Neuronal stem cell (in vitro differentiated cells): ENCODE measurements at regions not wholly inside any gene's neighbourhood (a gene's known extent, or its start where the extent isn't known, plus 50 kb on each side); places are given as distances from the start of the nearest gene placed in this dataset.
A peak's percentile ranks its signal among the peaks of the same experiment; 100 is the strongest.

Experiments used
- DNase-seq: peaks from one replicate; pipeline ENCODE4 v3.0.0-alpha.2; 2013; ENCODE audit warnings: low spot score
- H2AFZ ChIP-seq: one replicate; pipeline ENCODE4 v1.6.1; 2013; ENCODE audit warnings: mild to moderate bottlenecking, low read length, inconsistent platforms
- H2AK5ac ChIP-seq: 2 replicates; pipeline ENCODE4 v1.6.1; 2013; ENCODE audit warnings: low read depth, mild to moderate bottlenecking, inconsistent platforms, low read length, moderate library complexity, mixed read lengths
- H2BK120ac ChIP-seq: 2 replicates; pipeline ENCODE4 v1.6.1; 2013; ENCODE audit warnings: low read depth, mild to moderate bottlenecking, inconsistent platforms, low read length, moderate library complexity, mixed read lengths
- H2BK12ac ChIP-seq: one replicate; pipeline ENCODE4 v1.6.1; 2013; ENCODE audit warnings: low read length, inconsistent platforms
- H2BK15ac ChIP-seq: 2 replicates; pipeline ENCODE4 v1.6.1; 2013; ENCODE audit warnings: mild to moderate bottlenecking, low read length, inconsistent platforms, mixed read lengths
- H2BK5ac ChIP-seq: one replicate; pipeline ENCODE4 v1.6.1; 2013; ENCODE audit warnings: inconsistent platforms, mild to moderate bottlenecking, low read length, moderate library complexity
- H3K14ac ChIP-seq: one replicate; pipeline ENCODE4 v1.6.1; 2013; ENCODE audit warnings: low read length, inconsistent platforms
- H3K18ac ChIP-seq: 2 replicates; pipeline ENCODE4 v1.6.1; 2013; ENCODE audit warnings: low read length, inconsistent platforms
- H3K23ac ChIP-seq: 2 replicates; pipeline ENCODE4 v1.6.1; 2013; ENCODE audit warnings: low read depth, mild to moderate bottlenecking, mixed read lengths, low read length, inconsistent platforms; ENCODE audit not compliant: poor library complexity
- H3K27ac ChIP-seq: replicated peaks from 3 replicates; pipeline ENCODE4 v1.5.1; 2013; ENCODE audit warnings: low read length, inconsistent platforms
- H3K27me3 ChIP-seq, 3 experiments: 2 replicates each; pipeline ENCODE4 v1.6.1; 2013; ENCODE audit warnings: low read length in 3 of 3, mild to moderate bottlenecking in 2 of 3, inconsistent platforms in 1 of 3, low read depth in 1 of 3, mixed read lengths in 1 of 3, moderate library complexity in 1 of 3; ENCODE audit not compliant: control insufficient read depth in 3 of 3, insufficient read depth in 3 of 3
- H3K36me3 ChIP-seq, 2 donors: replicated peaks in 1 of 2; 2 replicates each; pipeline ENCODE4 v1.6.1; 2013; ENCODE audit warnings: low read length in 2 of 2; ENCODE audit not compliant: control insufficient read depth in 2 of 2, insufficient read depth in 2 of 2
- H3K4ac ChIP-seq: 2 replicates; pipeline ENCODE4 v1.6.1; 2013; ENCODE audit warnings: inconsistent platforms, mild to moderate bottlenecking, low read length, moderate library complexity
- H3K4me1 ChIP-seq, 2 donors: 1 replicate in 1 of 2; 2 replicates in 1 of 2; pipeline ENCODE4 v1.6.1; 2013; ENCODE audit warnings: low read length in 2 of 2, low read depth in 1 of 2; ENCODE audit not compliant: control insufficient read depth in 2 of 2, insufficient read depth in 1 of 2
- H3K4me2 ChIP-seq: one replicate; pipeline ENCODE4 v1.6.1; 2013; ENCODE audit warnings: mild to moderate bottlenecking, low read length, inconsistent platforms; ENCODE audit not compliant: insufficient read depth, poor library complexity, severe bottlenecking
- H3K4me3 ChIP-seq, 2 donors: 2 replicates each; pipeline ENCODE4 v1.5.1; 2013; ENCODE audit warnings: low read length in 2 of 2, mild to moderate bottlenecking in 2 of 2, inconsistent platforms in 1 of 2, moderate library complexity in 1 of 2
- H3K79me1 ChIP-seq: one replicate; pipeline ENCODE4 v1.6.1; 2013; ENCODE audit warnings: low read depth, mild to moderate bottlenecking, inconsistent platforms, low read length, moderate library complexity
- H3K9ac ChIP-seq: one replicate; pipeline ENCODE4 v1.6.1; 2013; ENCODE audit warnings: mild to moderate bottlenecking, low read depth, low read length, inconsistent platforms; ENCODE audit not compliant: poor library complexity
- H3K9me3 ChIP-seq, 2 donors: replicated peaks in 1 of 2; 2 replicates each; pipeline versions ENCODE3 to v1.6.1; 2013; ENCODE audit warnings: low read length in 2 of 2, mild to moderate bottlenecking in 2 of 2, inconsistent platforms in 1 of 2, low read depth in 1 of 2, mixed read lengths in 1 of 2, moderate library complexity in 1 of 2; ENCODE audit not compliant: control insufficient read depth in 2 of 2, insufficient read depth in 1 of 2
- H4K8ac ChIP-seq: one replicate; pipeline ENCODE4 v1.6.1; 2013; ENCODE audit warnings: low read depth, mild to moderate bottlenecking, inconsistent platforms, low read length, moderate library complexity
- H4K91ac ChIP-seq: one replicate; pipeline ENCODE4 v1.6.1; 2013; ENCODE audit warnings: low read length, low read depth, mild to moderate bottlenecking, inconsistent platforms; ENCODE audit not compliant: poor library complexity
- WGBS, 2 donors: extraction: QIAGEN DNeasy Blood & Tissue Kit; methylation state at CpG; one replicate each; pipeline ENCODE4 v1.1.7; 2013; ENCODE audit warnings: missing lambda C conversion rate in 2 of 2, mixed read lengths in 1 of 2; ENCODE audit not compliant: insufficient read length in 2 of 2, insufficient replicate concordance in 1 of 2; ENCODE audit errors: extremely low coverage in 2 of 2; 5-methylcytosine and 5-hydroxymethylcytosine counted together

- H3K27me3 ChIP-seq = no peaks in the 10 kb centered on the region
- no peak for DNase-seq
- no CpG with 5 or more reads among the region's 3 CpGs for WGBS, 2 donors
- H3K4me2 ChIP-seq = no peak overlapping the region
- H3K4me1 ChIP-seq = peaks cover 2 to 12% of the 10 kb centered on the region in 2 donors
- no peak overlapping the region for H2AK5ac ChIP-seq
- no peak overlapping the region for H3K27ac ChIP-seq
- H4K91ac ChIP-seq = no peak overlapping the region
- no peak overlapping the region for H3K4me3 ChIP-seq
- no peaks in the 10 kb centered on the region for H3K36me3 ChIP-seq
- no peak overlapping the region for H4K8ac ChIP-seq
- H3K23ac ChIP-seq = no peak overlapping the region
- no peak overlapping the region for H2BK120ac ChIP-seq
- H3K79me1 ChIP-seq = no peaks in the 10 kb centered on the region
- no peak overlapping the region for H3K14ac ChIP-seq
- no peak overlapping the region for H2BK5ac ChIP-seq
- no peak overlapping the region for H2BK15ac ChIP-seq
- H2AFZ ChIP-seq = no peak overlapping the region
- H2BK12ac ChIP-seq = no peak overlapping the region
- no peak overlapping the region for H3K9ac ChIP-seq
- no peak overlapping the region for H3K4ac ChIP-seq
- H3K18ac ChIP-seq = no peak overlapping the region
- peaks cover 0 to 12% of the 10 kb centered on the region in 2 donors for H3K9me3 ChIP-seq
Observed at GRCh38 chr1:235013512-235013911, 115.1 kb downstream of the TOMM20 start.

- WGBS, 2 donors = no CpG with 5 or more reads among the region's 10 CpGs
Observed at GRCh38 chr1:235012436-235013210, 116.0 kb downstream of the TOMM20 start.

GRCh38 chr1:235011599-235012435, 116.8 kb downstream of the TOMM20 start:
- Histone ChIP-seq H3K36me3 (no peaks in the 10 kb centered on the region), H2BK120ac (no peak overlapping the region), H3K4me1 (peaks cover 2 to 10% of the 10 kb centered on the region in 2 donors), H3K27me3 (no peaks in the 10 kb centered on the region), H3K18ac (peak overlapping the region; percentile 2), H2AK5ac (no peak overlapping the region), H3K14ac (no peak overlapping the region), H3K4ac (no peak overlapping the region), H3K79me1 (no peaks in the 10 kb centered on the region), H2BK12ac (no peak overlapping the region), H4K91ac (no peak overlapping the region), H3K9ac (no peak overlapping the region), H3K4me3 (no peak overlapping the region), H2AFZ (peak overlapping the region; percentile 80), H3K23ac (no peak overlapping the region), H3K4me2 (no peak overlapping the region), H3K9me3 (peaks cover 4 to 7% of the 10 kb centered on the region in 2 donors), H2BK15ac (no peak overlapping the region), H3K27ac (no peak overlapping the region), H4K8ac (no peak overlapping the region), H2BK5ac (no peak overlapping the region)
- no CpG with 5 or more reads among the region's 22 CpGs for WGBS, 2 donors
- DNase-seq = no peak

More at GRCh38 chr1:235012436-235013210, 116.0 kb downstream of the TOMM20 start:
- no peak overlapping the region for H3K9ac ChIP-seq
- H2BK12ac ChIP-seq = no peak overlapping the region
- H3K4me1 ChIP-seq = peaks cover 2 to 10% of the 10 kb centered on the region in 2 donors
- no peak overlapping the region for H4K91ac ChIP-seq
- H3K4me3 ChIP-seq = no peak overlapping the region
- no peak for DNase-seq
- no peaks in the 10 kb centered on the region for H3K79me1 ChIP-seq
- H4K8ac ChIP-seq = no peak overlapping the region
- H3K27ac ChIP-seq = no peak overlapping the region
- H3K4me2 ChIP-seq = no peak overlapping the region
- H2BK120ac ChIP-seq = no peak overlapping the region
- H2AK5ac ChIP-seq = no peak overlapping the region
- H3K27me3 ChIP-seq = no peaks in the 10 kb centered on the region
- no peak overlapping the region for H3K18ac ChIP-seq
- no peaks in the 10 kb centered on the region for H3K36me3 ChIP-seq
- H3K14ac ChIP-seq = no peak overlapping the region
- H3K23ac ChIP-seq = no peak overlapping the region
- no peak overlapping the region for H2BK15ac ChIP-seq
- no peak overlapping the region for H2BK5ac ChIP-seq
- no peak overlapping the region for H3K4ac ChIP-seq
- H3K9me3 ChIP-seq = peaks cover under 1 to 9% of the 10 kb centered on the region in 2 donors
- H2AFZ ChIP-seq = peak overlapping the region; percentile 80

GRCh38 chr1:235011064-235011598, 117.5 kb downstream of the TOMM20 start:
- DNase-seq = no peak
- no peaks in the 10 kb centered on the region for H3K79me1 ChIP-seq
- H3K23ac ChIP-seq = no peak overlapping the region
- whole genome bisulfite sequencing, 2 donors = no CpG with 5 or more reads among the region's 7 CpGs
- no peak overlapping the region for H3K18ac ChIP-seq
- no peak overlapping the region for H2BK12ac ChIP-seq
- H3K4ac ChIP-seq = no peak overlapping the region
- no peak overlapping the region for H3K14ac ChIP-seq
- no peaks in the 10 kb centered on the region for H3K27me3 ChIP-seq
- H2AK5ac ChIP-seq = no peak overlapping the region
- no peak overlapping the region for H3K9ac ChIP-seq
- peaks cover 4 to 7% of the 10 kb centered on the region in 2 donors for H3K9me3 ChIP-seq
- no peak overlapping the region for H2BK5ac ChIP-seq
- no peak overlapping the region for H3K4me3 ChIP-seq
- no peaks in the 10 kb centered on the region for H3K36me3 ChIP-seq
- H2BK120ac ChIP-seq = no peak overlapping the region
- H2AFZ ChIP-seq = no peak overlapping the region
- no peak overlapping the region for H2BK15ac ChIP-seq
- H3K27ac ChIP-seq = no peak overlapping the region
- H3K4me1 ChIP-seq = peaks cover 2 to 10% of the 10 kb centered on the region in 2 donors
- no peak overlapping the region for H3K4me2 ChIP-seq
- H4K91ac ChIP-seq = no peak overlapping the region
- H4K8ac ChIP-seq = no peak overlapping the region
